Parathyroid adenoma (tissue), 2 donors: ENCODE measurements at regions not wholly inside any gene's neighbourhood (a gene's known extent, or its start where the extent isn't known, plus 50 kb on each side); places are given as distances from the start of the nearest gene placed in this dataset.

Experiments
- H2AFZ ChIP-seq: fragments of 300-600 bp; sonication (generic); one replicate; pipeline ENCODE4 v1.7.0; 2017; ENCODE audit warnings: antibody characterized with exemption, mild to moderate bottlenecking
- H3K27ac ChIP-seq: fragments of 300-600 bp; sonication (generic); one replicate; pipeline ENCODE4 v1.7.0; 2017
- H3K27me3 ChIP-seq: fragments of 300-600 bp; sonication (generic); one replicate; pipeline ENCODE4 v1.7.0; 2017; ENCODE audit warnings: low read length; ENCODE audit not compliant: control insufficient read depth, insufficient read depth
- H3K36me3 ChIP-seq: fragments of 300-600 bp; sonication (generic); one replicate; pipeline ENCODE4 v1.7.0; 2017; ENCODE audit warnings: low read length; ENCODE audit not compliant: control insufficient read depth, insufficient read depth
- H3K4me1 ChIP-seq: fragments of 300-600 bp; sonication (generic); one replicate; pipeline ENCODE4 v1.7.0; 2017; ENCODE audit warnings: control low read depth
- H3K4me2 ChIP-seq: fragments of 300-600 bp; sonication (generic); one replicate; pipeline ENCODE4 v1.7.0; 2017; ENCODE audit warnings: low read length
- H3K4me3 ChIP-seq: fragments of 300-600 bp; sonication (generic); one replicate; pipeline ENCODE4 v1.7.0; 2017; ENCODE audit warnings: low read depth, low read length
- H3K79me2 ChIP-seq: fragments of 300-600 bp; sonication (generic); one replicate; pipeline ENCODE4 v1.7.0; 2017; ENCODE audit warnings: control low read depth
- H3K9ac ChIP-seq: fragments of 300-600 bp; sonication (generic); one replicate; pipeline ENCODE4 v1.7.0; 2017; ENCODE audit warnings: mild to moderate bottlenecking
- H3K9me3 ChIP-seq: fragments of 300-600 bp; sonication (generic); one replicate; pipeline ENCODE4 v1.7.0; 2017; ENCODE audit warnings: low read length; ENCODE audit not compliant: control insufficient read depth
- CTCF ChIP-seq: fragments of 300-600 bp; sonication (generic); IDR thresholded peaks from one replicate; pipeline ENCODE4 v1.7.0; 2017; ENCODE audit warnings: antibody characterized with exemption, mild to moderate bottlenecking
- donor health status: primary hyperparathyroidism.

- no peaks in the 10 kb centered on the region for H3K27me3 ChIP-seq
- H3K9ac ChIP-seq, result no peak overlapping the region
- no peaks in the 10 kb centered on the region for H3K9me3 ChIP-seq
- H3K4me1 ChIP-seq, result no peaks in the 10 kb centered on the region
- H3K27ac ChIP-seq, result no peak overlapping the region
- H3K79me2 ChIP-seq, result no peaks in the 10 kb centered on the region
- H3K4me3 ChIP-seq, result no peak overlapping the region
- H3K36me3 ChIP-seq, result no peaks in the 10 kb centered on the region
- no peak for TF ChIP-seq CTCF
- H3K4me2 ChIP-seq, result no peak overlapping the region
- H2AFZ ChIP-seq, result no peak overlapping the region
Measured at GRCh38 chr3:71887256-71887655, 102.3 kb upstream of the PROK2 start.

- Histone ChIP-seq H3K36me3 (no peaks in the 10 kb centered on the region), H3K4me2 (no peak overlapping the region), H3K9ac (no peak overlapping the region), H3K79me2 (no peaks in the 10 kb centered on the region), H3K27ac (no peak overlapping the region), H3K27me3 (no peaks in the 10 kb centered on the region), H3K4me3 (no peak overlapping the region), H3K4me1 (no peaks in the 10 kb centered on the region), H3K9me3 (no peaks in the 10 kb centered on the region), H2AFZ (no peak overlapping the region)
- TF ChIP-seq CTCF, result no peak
Measured at GRCh38 chr3:71885006-71885405, 100.1 kb upstream of the PROK2 start.

- H3K36me3 ChIP-seq, result no peaks in the 10 kb centered on the region
- H2AFZ ChIP-seq, result no peak overlapping the region
- no peaks in the 10 kb centered on the region for H3K4me1 ChIP-seq
- H3K27me3 ChIP-seq, result no peaks in the 10 kb centered on the region
- TF ChIP-seq CTCF, result no peak
- no peaks in the 10 kb centered on the region for H3K79me2 ChIP-seq
- no peak overlapping the region for H3K4me3 ChIP-seq
- no peak overlapping the region for H3K4me2 ChIP-seq
- H3K27ac ChIP-seq, result no peak overlapping the region
- H3K9ac ChIP-seq, result no peak overlapping the region
- no peaks in the 10 kb centered on the region for H3K9me3 ChIP-seq
Measured at GRCh38 chr3:71881732-71882131, 96.8 kb upstream of the PROK2 start.

- Histone ChIP-seq H3K4me2 (no peak overlapping the region), H3K4me3 (no peak overlapping the region), H3K36me3 (no peaks in the 10 kb centered on the region), H3K79me2 (no peaks in the 10 kb centered on the region), H3K9ac (no peak overlapping the region), H3K9me3 (no peaks in the 10 kb centered on the region), H3K27me3 (no peaks in the 10 kb centered on the region), H3K27ac (no peak overlapping the region), H2AFZ (no peak overlapping the region), H3K4me1 (no peaks in the 10 kb centered on the region)
- no peak for TF ChIP-seq CTCF
Measured at GRCh38 chr3:71881041-71881440, 96.1 kb upstream of the PROK2 start.

- Histone ChIP-seq H3K4me2 (no peak overlapping the region), H3K79me2 (no peaks in the 10 kb centered on the region), H3K27ac (no peak overlapping the region), H3K27me3 (no peaks in the 10 kb centered on the region), H3K4me3 (no peak overlapping the region), H3K9me3 (no peaks in the 10 kb centered on the region), H3K36me3 (no peaks in the 10 kb centered on the region), H2AFZ (no peak overlapping the region), H3K4me1 (no peaks in the 10 kb centered on the region), H3K9ac (no peak overlapping the region)
- TF ChIP-seq CTCF, result no peak
Measured at GRCh38 chr3:71879089-71879488, 94.1 kb upstream of the PROK2 start.
